ENCODE measurements at regions not wholly inside any gene's neighbourhood (a gene's known extent, or its start where the extent isn't known, plus 50 kb on each side); places are given as distances from the start of the nearest gene placed in this dataset.
"Not testable (repeated sequence)": the region's sequence is repeated elsewhere in the genome, so short reads cannot be mapped to it uniquely, and the experiment has no call there.

GRCh38 chr11:115980337-115981103, 476.3 kb upstream of the CADM1 start:
- DNase-seq (ENCODE audit: insufficient read length, low spot score): no peak
- FAIRE-seq: no peak

- FAIRE-seq: no peak
These were observed 470.5 kb upstream of the CADM1 start for GRCh38 chr11:115974703-115975102.

DNA sequence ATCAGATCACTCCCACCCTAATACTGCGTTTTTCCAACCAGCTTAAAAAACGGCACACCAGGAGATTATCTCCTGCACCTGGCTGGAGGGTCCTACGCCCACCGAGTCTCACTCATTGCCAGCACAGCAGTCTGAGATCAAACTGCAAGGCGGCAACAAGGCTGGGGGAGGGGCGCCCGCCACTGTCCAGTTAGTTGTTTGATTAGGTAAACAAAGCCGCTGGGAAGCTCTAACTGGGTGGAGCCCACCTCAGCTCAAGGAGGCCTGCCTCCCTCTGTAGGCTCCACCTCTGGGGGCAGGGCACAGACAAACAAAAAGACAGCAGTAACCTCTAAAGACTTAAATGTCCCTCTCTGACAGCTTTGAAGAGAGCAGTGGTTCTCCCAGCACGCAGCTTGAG, 463.0 kb upstream of the CADM1 start:
- not testable (repeated sequence) for DNase-seq (ENCODE audit: insufficient read length, low spot score); FAIRE-seq

More at GRCh38 chr11:115974703-115975102, 470.5 kb upstream of the CADM1 start:
- DNase-seq (ENCODE audit: insufficient read length, low spot score): no peak

DNA sequence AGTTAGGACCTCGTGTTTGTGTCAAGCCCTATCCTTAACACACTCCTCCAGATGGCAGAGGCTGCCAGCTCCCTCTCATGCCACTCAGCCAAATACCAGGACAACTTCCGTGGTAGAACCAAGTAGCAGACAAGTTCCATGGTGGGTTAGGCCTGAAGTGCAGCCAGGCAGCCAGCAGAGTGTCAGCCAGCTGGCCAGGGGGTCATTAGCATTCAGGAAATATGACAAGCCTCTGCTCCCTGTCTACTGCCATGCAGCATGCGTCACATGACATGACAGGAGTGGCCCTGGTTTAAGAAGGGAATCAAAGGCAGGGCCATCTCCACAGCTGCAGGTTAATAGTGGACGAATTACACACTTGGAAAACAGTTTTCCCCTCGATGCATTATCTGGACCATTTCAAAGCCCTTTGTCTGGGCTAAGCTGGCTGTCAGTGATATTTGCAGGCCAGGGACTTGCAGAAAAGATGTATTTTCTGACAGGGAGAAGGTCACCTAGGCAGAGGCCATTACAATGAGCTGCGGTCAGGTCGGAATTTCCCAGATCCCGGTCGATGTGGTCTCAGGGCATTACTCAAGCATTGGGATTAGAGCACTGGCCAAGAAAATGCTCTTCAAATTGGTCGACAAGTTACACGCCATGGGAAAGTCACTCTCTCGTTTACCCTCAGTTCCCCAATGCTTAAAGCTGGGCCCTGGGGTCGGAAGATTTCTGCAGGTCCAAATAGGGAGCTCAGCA, 461.7 kb upstream of the CADM1 start:
- no peak for FAIRE-seq
- no peak for DNase-seq (ENCODE audit: insufficient read length, low spot score)

DNA sequence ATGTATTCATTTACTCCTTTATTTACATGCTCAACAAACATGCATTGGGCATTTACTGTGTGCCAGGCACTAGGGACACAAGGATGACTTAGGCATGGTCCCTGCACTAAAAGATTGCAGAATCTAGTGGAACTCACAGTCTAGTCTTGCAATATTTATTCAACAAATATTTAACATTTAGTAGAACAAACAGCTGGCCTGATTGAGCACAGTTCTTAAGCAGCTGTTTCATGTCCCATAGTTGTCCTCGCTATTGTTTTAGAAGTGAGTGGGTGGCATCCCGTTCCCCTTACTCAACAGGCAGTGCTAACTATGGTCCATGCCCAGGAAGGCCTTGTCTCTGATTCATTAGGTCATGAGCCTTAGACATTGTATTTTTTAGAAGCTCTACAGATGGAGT, 459.9 kb upstream of the CADM1 start:
- FAIRE-seq (no peak), DNase-seq (ENCODE audit: insufficient read length, low spot score) (no peak)

DNA sequence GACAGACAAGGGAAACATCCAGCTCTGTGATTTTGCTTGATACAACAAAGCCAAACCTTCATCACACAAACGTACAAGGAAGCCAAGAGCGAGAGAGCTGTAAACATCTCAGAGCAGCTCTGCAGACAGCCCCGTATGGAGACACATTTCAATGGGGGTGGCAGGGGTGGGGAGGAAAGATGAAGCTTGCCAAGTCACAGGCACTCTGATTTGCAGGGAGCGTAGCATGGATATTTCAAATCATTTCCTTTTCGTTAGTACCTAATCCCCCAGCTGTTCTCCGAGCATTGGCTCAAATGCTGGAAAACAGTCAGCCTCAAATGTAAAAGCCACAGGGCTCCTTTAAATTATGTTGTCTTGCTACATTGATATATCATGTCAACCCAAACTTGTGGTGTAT, 458.9 kb upstream of the CADM1 start:
- DNase-seq (ENCODE audit: insufficient read length, low spot score) (no peak), FAIRE-seq (no peak)

- DNase-seq (ENCODE audit: insufficient read length, low spot score) (no peak), FAIRE-seq (no peak)
These were observed 457.2 kb upstream of the CADM1 start for GRCh38 chr11:115961159-115962003.

DNA sequence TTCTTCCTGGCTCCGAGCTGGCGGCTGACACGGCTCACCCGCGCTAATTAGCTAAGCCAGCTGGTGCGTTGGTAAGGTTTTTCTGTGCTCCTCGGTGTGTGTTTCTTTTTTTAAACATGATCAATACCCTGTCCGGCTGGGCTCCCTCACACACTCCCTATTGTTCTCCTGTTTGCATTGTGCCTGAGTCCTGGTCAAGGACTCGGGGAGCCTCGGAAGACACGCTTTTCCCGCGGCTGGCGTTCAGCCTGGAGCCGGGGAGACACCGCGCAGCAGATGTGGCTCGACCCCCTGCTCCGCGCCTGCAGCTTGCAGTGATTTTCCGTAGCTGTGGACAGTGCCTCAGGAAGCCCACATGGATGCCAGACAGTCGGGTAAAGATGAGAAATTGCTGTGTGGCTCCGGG, 454.9 kb upstream of the CADM1 start:
- no peak for DNase-seq (ENCODE audit: insufficient read length, low spot score)
- FAIRE-seq: no peak

DNA sequence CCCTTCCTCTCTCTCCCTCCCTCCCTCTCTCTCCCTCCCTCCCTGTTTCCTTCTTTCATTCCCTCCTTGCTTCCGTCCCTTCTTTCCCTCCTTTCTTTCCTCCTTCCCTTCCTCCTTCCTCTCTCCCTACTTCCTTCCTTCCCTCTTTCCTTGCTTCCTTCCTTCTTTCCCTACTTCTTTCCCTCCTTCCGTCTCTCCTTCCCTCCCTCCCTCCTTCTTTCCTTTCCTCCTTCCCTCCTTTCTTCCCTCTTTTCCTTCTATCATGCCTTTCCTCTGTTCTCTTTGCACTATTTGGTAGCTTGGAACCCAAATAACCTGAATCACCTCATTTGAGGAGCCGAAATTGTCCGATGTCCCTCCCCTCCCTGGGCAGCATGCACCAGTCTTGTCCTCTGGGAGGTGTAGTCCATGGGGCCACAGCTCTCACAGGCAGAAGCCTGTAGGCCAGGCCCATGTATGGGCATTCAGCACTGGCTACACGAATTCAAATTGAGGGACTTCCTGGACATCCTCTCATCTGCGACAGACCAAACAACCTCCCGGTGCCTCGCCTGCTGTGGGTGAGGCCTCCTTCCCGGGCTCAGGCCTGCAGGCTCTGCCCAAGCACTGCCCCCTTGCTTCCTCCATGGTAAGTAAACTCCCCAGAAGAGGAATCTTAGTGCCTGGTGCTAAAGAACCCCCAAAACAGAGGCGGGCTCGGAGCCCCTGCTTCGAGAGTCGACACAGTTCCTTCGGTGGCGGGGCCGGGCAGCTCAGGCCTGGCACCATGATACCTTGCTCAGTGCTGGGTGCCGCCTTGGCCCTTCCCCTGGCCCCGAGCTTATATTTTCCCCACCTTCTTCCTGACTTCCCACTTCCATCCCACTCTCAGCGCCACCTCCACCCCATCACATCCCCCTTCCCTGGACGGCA, 454.1 kb upstream of the CADM1 start:
- FAIRE-seq: no peak

DNA sequence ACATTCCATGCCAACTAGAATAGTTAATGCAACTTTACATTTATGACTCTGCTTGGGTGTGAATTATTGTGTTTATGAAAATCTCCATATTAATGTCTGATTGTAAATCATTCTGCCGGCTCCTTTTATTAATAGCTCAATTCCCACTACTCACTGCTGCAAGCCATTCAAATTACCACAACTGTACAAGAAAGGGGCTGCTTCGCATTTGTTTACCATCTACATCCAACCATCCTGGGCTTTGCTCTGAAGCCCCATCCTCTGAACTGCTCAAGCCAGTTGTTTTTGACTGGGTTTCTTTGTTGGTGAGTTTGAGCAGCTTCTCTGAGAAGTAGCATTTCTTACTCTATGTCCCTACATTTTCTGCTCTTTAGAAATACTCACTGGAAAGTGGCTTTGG, 451.6 kb upstream of the CADM1 start:
- no peak for FAIRE-seq
- no peak for DNase-seq (ENCODE audit: insufficient read length, low spot score)

More for the DNA sequence above, 454.1 kb upstream of the CADM1 start:
- DNase-seq (ENCODE audit: insufficient read length, low spot score): no peak

- DNase-seq (ENCODE audit: insufficient read length, low spot score) (no peak), FAIRE-seq (no peak)
These were observed 446.4 kb upstream of the CADM1 start for GRCh38 chr11:115950660-115951059.

DNA sequence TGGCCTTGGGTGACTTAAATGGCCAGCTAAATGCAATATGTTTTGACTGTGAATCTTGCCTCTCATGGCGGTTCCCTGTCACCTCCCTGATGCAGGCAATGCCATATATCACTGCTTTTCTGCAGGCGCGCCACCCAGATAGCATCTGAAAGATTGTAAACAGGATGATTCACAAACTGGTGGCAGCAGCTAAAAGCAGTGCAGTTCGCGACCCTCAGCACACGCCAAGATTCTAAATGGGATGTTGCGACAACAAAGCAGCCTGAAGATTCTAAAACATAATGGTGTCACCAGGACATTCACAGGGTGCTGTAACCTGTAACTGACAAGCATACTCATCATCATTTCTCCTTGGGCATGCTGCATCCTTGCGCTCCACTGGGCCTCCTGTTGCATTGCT, 440.4 kb upstream of the CADM1 start:
- FAIRE-seq: no peak
- DNase-seq (ENCODE audit: insufficient read length, low spot score): no peak

DNA sequence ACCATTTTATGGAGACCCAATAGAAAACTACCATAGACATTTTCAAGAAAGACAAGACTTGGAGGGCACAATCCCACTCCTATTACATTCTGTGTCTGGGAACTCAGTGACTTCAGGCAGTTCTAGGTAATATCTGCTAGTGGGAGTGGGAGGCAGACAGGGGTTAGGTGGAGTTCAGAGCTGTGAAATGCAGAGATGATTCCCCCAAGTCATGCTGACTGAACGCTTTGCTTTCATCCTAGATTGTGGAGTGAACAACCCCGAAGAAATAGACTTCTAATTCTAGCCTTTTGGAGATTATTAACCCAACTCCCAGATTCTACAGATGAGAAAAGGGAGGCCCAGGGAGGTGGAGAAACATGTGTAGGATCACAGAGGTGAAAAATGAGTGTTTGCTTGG, 437.8 kb upstream of the CADM1 start:
- DNase-seq (ENCODE audit: insufficient read length, low spot score): no peak
- no peak for FAIRE-seq

DNA sequence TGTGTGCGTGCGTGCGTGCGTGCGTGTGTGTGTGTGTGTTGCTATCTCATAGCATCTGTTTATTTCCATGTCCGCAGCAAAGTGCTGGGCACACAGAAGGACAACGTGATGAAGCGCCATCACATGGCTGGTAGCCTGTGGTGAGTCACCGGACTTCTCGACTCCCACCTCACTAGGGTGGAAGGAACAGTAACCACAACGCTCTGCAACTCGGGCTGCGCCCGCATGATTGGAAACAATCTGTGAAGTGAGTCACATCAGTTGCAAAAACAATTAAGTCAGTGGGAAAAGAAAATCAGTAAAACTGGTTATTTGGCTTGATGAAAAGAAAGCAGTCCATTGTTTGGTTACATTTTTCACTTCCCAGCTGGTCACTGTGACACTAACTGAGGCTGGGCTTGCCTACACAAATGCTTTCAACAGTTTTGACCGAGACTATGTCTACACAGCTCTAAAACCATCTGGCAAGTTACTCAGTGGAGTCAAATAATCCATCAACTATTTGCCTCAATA, 437.3 kb upstream of the CADM1 start:
- DNase-seq (ENCODE audit: insufficient read length, low spot score) (peak; percentile 79), FAIRE-seq (peak; percentile 94)

GRCh38 chr11:115941044-115941443, 436.8 kb upstream of the CADM1 start:
- no peak for FAIRE-seq
- DNase-seq (ENCODE audit: insufficient read length, low spot score): no peak

DNA sequence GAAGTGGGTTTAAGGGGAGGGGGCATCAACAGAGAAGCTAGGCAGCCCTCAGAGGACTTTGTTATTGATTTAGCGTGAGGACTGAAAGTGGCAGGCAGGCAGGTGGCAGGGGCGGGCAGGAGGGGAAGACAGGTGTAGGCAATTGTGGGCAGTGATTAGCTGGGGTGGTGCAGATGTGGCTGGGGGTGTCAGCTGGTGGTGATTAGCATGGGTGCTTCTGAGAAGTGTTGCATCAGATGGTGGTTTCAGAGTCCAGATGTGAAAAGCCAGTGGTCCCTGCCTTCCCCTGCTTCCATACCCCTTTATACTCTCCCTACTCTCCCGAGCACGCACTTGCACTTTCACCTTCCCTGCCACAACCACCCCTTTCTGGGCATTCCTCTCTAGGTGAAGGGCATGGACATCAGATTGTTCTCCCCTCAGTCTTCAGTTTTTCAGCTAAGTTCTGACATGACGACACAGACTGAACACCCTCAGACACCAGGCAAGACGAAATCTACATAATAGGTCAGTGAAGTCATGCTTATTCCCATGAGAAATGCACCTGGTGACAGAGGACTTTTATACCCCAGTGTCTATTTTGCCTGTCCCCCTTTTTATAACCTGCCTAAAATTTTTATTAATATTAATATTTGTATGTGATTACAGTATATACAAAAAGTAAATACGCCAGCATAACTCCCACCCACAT, 435.7 kb upstream of the CADM1 start:
- FAIRE-seq (no peak), DNase-seq (ENCODE audit: insufficient read length, low spot score) (no peak)

DNA sequence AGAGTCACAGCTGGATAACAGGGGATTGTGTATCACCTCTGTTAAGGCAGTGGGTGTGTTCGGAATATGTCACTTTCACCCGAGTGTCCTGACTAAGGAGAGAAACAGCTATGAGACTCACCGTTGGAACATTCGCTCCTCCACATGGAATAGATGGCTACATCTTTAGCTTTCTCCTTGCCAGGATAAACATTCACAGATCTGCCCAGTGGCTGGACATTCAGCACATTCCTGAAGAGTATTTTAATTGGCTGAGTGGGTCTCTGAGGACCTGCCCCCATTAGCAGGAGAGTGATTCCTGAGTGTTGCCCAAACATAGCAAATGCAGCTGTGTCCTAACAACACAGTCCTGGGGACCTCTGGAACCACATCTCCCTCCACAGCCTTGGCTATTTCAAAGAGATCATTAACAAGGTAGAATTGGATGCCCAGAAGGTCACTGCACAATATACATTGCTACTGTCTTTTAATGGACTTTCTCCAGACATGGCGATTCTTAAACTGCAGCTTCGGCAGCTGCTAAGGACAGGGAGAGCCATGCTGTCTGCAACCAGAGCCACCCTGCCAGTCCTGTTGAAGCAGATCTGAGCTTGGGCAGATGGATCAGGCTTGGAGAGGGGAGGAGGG, 435.0 kb upstream of the CADM1 start:
- FAIRE-seq: no peak
- DNase-seq (ENCODE audit: insufficient read length, low spot score): no peak

GRCh38 chr11:115933564-115933963, 429.3 kb upstream of the CADM1 start:
- no peak for FAIRE-seq

GRCh38 chr11:115931548-115932083, 427.4 kb upstream of the CADM1 start:
- no peak for DNase-seq (ENCODE audit: insufficient read length, low spot score)
- FAIRE-seq: no peak

More at GRCh38 chr11:115933564-115933963, 429.3 kb upstream of the CADM1 start:
- no peak for DNase-seq (ENCODE audit: insufficient read length, low spot score)
